ENCODE measurements at regions not wholly inside any gene's neighbourhood (a gene's known extent, or its start where the extent isn't known, plus 50 kb on each side); places are given as distances from the start of the nearest gene placed in this dataset.

DNA sequence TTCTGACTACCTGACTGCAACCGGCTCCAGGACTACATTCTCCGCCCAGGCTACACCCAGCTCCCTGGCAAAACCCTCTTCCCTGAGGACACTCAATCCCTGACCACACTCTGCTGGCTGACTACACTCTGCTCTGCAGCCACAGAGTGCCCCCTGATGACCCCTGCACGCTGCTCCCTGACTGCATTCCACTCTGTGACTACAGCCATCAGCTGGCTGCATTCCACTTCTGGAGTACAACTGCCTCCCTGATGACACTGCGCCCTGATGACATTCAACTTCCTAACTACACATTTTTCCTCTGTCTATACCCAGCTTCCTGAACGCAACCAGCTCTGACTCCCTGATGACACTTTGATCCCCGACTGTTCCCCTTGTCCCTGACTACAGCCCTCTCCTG is 71.3 kb upstream of the NRXN1 start:
- Histone ChIP-seq H3K27ac (ENCODE audit: low read length) (no peak overlapping the region), H3K4me3 (ENCODE audit: low read length) (no peak overlapping the region), H3K9me2 (replicated peaks; ENCODE audit: insufficient read depth, low read length) (no peaks in the 10 kb centered on the region), H3K36me3 (replicated peaks; ENCODE audit: insufficient read depth, low read length) (no peaks in the 10 kb centered on the region), H3K4me1 (ENCODE audit: low read length) (0 out of 2 replicates have a peak, but pooled peaks cover 3% of the 10 kb centered on the region), H3K9me3 (replicated peaks; ENCODE audit: insufficient read depth, low read length) (no peaks in the 10 kb centered on the region), H3F3A (ENCODE audit: insufficient read depth, low read length) (no peaks in the 10 kb centered on the region), H3K4me2 (ENCODE audit: low read depth, low read length) (no peak overlapping the region), H2AFZ (ENCODE audit: low read length) (no peak overlapping the region), H3K9ac (ENCODE audit: low read length) (no peak overlapping the region), H4K20me1 (ENCODE audit: insufficient read depth, low read length) (no peaks in the 10 kb centered on the region), H3K27me3 (replicated peaks; ENCODE audit: insufficient read depth, low read length) (no peaks in the 10 kb centered on the region), H3K79me2 (ENCODE audit: low read length) (no peaks in the 10 kb centered on the region)
- TF ChIP-seq EZH2phosphoT487 (IDR thresholded peaks at IDR 0.05; ENCODE audit: low read length) (no peak), EZH2 (optimal IDR thresholded peaks at IDR 0.05; ENCODE audit: low read depth, low read length) (no peak)
- TF ChIP-seq, protein P1, sequence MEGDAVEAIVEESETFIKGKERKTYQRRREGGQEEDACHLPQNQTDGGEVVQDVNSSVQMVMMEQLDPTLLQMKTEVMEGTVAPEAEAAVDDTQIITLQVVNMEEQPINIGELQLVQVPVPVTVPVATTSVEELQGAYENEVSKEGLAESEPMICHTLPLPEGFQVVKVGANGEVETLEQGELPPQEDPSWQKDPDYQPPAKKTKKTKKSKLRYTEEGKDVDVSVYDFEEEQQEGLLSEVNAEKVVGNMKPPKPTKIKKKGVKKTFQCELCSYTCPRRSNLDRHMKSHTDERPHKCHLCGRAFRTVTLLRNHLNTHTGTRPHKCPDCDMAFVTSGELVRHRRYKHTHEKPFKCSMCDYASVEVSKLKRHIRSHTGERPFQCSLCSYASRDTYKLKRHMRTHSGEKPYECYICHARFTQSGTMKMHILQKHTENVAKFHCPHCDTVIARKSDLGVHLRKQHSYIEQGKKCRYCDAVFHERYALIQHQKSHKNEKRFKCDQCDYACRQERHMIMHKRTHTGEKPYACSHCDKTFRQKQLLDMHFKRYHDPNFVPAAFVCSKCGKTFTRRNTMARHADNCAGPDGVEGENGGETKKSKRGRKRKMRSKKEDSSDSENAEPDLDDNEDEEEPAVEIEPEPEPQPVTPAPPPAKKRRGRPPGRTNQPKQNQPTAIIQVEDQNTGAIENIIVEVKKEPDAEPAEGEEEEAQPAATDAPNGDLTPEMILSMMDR (IDR thresholded peaks at IDR 0.05; ENCODE audit: low read length) = no peak
- DNase-seq = no peak

- Histone ChIP-seq H3K9me2 (replicated peaks; ENCODE audit: insufficient read depth, low read length) (no peaks in the 10 kb centered on the region), H3K36me3 (replicated peaks; ENCODE audit: insufficient read depth, low read length) (no peaks in the 10 kb centered on the region), H3K27ac (ENCODE audit: low read length) (no peak overlapping the region), H3K9me3 (replicated peaks; ENCODE audit: insufficient read depth, low read length) (no peaks in the 10 kb centered on the region), H4K20me1 (ENCODE audit: insufficient read depth, low read length) (no peaks in the 10 kb centered on the region), H2AFZ (ENCODE audit: low read length) (no peak overlapping the region), H3K79me2 (ENCODE audit: low read length) (no peaks in the 10 kb centered on the region), H3K4me2 (ENCODE audit: low read depth, low read length) (no peak overlapping the region), H3K4me3 (ENCODE audit: low read length) (no peak overlapping the region), H3K27me3 (replicated peaks; ENCODE audit: insufficient read depth, low read length) (no peaks in the 10 kb centered on the region), H3K4me1 (ENCODE audit: low read length) (no peaks in the 10 kb centered on the region), H3K9ac (ENCODE audit: low read length) (no peak overlapping the region), H3F3A (ENCODE audit: insufficient read depth, low read length) (no peaks in the 10 kb centered on the region)
- TF ChIP-seq EZH2phosphoT487 (IDR thresholded peaks at IDR 0.05; ENCODE audit: low read length) (no peak), EZH2 (optimal IDR thresholded peaks at IDR 0.05; ENCODE audit: low read depth, low read length) (no peak)
- TF ChIP-seq, protein P1 (IDR thresholded peaks at IDR 0.05; ENCODE audit: low read length) = no peak
- DNase-seq = no peak
Measured at GRCh38 chr2:51093016-51093415, 61.1 kb upstream of the NRXN1 start.

DNA sequence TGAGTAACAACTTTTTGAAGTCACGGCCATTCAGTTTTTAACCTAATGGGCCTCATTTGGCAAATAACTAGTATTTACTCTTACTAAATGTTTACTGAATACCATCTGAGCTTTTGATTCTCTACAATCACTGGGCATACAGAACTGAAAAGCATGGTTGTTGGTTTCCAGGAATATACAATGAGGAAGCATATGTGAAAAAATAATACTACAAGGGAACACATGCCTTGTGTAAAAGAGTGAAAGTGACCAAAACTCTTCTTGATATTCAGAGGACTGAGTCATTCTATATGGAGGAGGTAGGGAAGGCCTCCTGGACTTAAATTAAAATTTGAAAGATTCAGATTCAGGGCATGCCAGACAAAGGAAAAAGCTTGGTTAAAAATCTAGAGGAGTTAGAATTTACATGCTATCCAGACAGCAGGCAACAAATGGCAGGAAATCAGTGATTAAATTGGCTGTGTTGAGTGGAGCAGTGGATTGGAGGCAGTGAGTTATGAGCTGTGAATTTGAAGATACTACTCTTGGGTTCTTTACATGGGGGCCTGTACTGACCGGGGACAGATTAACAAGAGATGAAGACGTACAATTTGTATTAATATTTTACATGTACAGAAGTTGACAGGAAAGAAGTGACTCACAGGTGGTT is 53.6 kb upstream of the NRXN1 start:
- H3K79me2 ChIP-seq (ENCODE audit: low read length) = no peaks in the 10 kb centered on the region
- H4K20me1 ChIP-seq (ENCODE audit: insufficient read depth, low read length) = no peaks in the 10 kb centered on the region
- no peaks in the 10 kb centered on the region for H3K4me1 ChIP-seq (ENCODE audit: low read length)
- H3F3A ChIP-seq (ENCODE audit: insufficient read depth, low read length) = no peaks in the 10 kb centered on the region
- H3K27ac ChIP-seq (ENCODE audit: low read length) = no peak overlapping the region
- H3K9me3 ChIP-seq (replicated peaks; ENCODE audit: insufficient read depth, low read length) = no peaks in the 10 kb centered on the region
- no peak overlapping the region for H3K4me2 ChIP-seq (ENCODE audit: low read depth, low read length)
- H3K36me3 ChIP-seq (replicated peaks; ENCODE audit: insufficient read depth, low read length) = no peaks in the 10 kb centered on the region
- no peak overlapping the region for H3K9ac ChIP-seq (ENCODE audit: low read length)
- TF ChIP-seq EZH2phosphoT487 (IDR thresholded peaks at IDR 0.05; ENCODE audit: low read length) (no peak), EZH2 (optimal IDR thresholded peaks at IDR 0.05; ENCODE audit: low read depth, low read length) (no peak)
- TF ChIP-seq, protein P1 (IDR thresholded peaks at IDR 0.05; ENCODE audit: low read length) = no peak
- H3K4me3 ChIP-seq (ENCODE audit: low read length) = no peak overlapping the region
- H3K27me3 ChIP-seq (replicated peaks; ENCODE audit: insufficient read depth, low read length) = no peaks in the 10 kb centered on the region
- H3K9me2 ChIP-seq (replicated peaks; ENCODE audit: insufficient read depth, low read length) = no peaks in the 10 kb centered on the region
- DNase-seq = no peak
- H2AFZ ChIP-seq (ENCODE audit: low read length) = no peak overlapping the region
